KMS-11 (cell line): ENCODE measurements at regions not wholly inside any gene's neighbourhood (a gene's known extent, or its start where the extent isn't known, plus 50 kb on each side); places are given as distances from the start of the nearest gene placed in this dataset.

Experiments
- H2AFZ ChIP-seq: fragments of 200-600 bp; sonication (generic); 2 replicates; pipeline ENCODE4 v1.6.1; 2016; ENCODE audit warnings: antibody characterized with exemption, mixed run types, low read depth
- H3K27ac ChIP-seq: fragments of 200-600 bp; sonication (generic); 2 replicates; pipeline ENCODE4 v1.6.1; 2016; ENCODE audit warnings: mild to moderate bottlenecking, mixed run types
- H3K27me3 ChIP-seq: fragments of 200-600 bp; sonication (generic); 2 replicates; pipeline ENCODE4 v1.6.1; 2017; ENCODE audit warnings: mild to moderate bottlenecking, low read depth, mixed run types, moderate library complexity; ENCODE audit not compliant: insufficient read depth
- H3K36me3 ChIP-seq: fragments of 200-600 bp; sonication (generic); 2 replicates; pipeline ENCODE4 v1.6.1; 2017; ENCODE audit warnings: mild to moderate bottlenecking, mixed run types; ENCODE audit not compliant: insufficient read depth
- H3K4me1 ChIP-seq: fragments of 200-600 bp; sonication (generic); 2 replicates; pipeline ENCODE4 v1.6.1; 2016; ENCODE audit warnings: mild to moderate bottlenecking, low read depth, mixed run types; ENCODE audit not compliant: poor library complexity, severe bottlenecking
- H3K4me2 ChIP-seq: fragments of 200-600 bp; sonication (generic); 2 replicates; pipeline ENCODE4 v1.7.0; 2016; ENCODE audit warnings: mild to moderate bottlenecking, mixed run types
- H3K4me3 ChIP-seq: fragments of 200-600 bp; sonication (generic); IDR thresholded peaks from 2 replicates; pipeline ENCODE4 v1.6.1; 2017; ENCODE audit warnings: low read depth, low read length, mixed read lengths; ENCODE audit not compliant: insufficient read depth
- H3K79me2 ChIP-seq: fragments of 200-600 bp; sonication (generic); 2 replicates; pipeline ENCODE4 v1.6.1; 2016; ENCODE audit warnings: low read depth, mixed run types; ENCODE audit not compliant: insufficient read depth
- H3K9ac ChIP-seq: fragments of 200-600 bp; sonication (generic); 2 replicates; pipeline ENCODE4 v1.6.1; 2016; ENCODE audit warnings: mild to moderate bottlenecking, mixed run types
- H4K20me1 ChIP-seq: fragments of 200-600 bp; sonication (generic); 2 replicates; pipeline ENCODE4 v1.6.1; 2016; ENCODE audit warnings: mild to moderate bottlenecking, mixed run types; ENCODE audit not compliant: insufficient read depth
- CTCF ChIP-seq: fragments of 200-600 bp; sonication (generic); conservative IDR thresholded peaks from 2 replicates; pipeline ENCODE4 v1.6.1; 2017; ENCODE audit warnings: low read depth, mild to moderate bottlenecking, antibody characterized with exemption, low read length, moderate library complexity, mixed read lengths

- TF ChIP-seq CTCF, result no peak
- no peak overlapping the region for H3K9ac ChIP-seq
- no peaks in the 10 kb centered on the region for H3K4me1 ChIP-seq
- H3K4me2 ChIP-seq, result no peak overlapping the region
- H3K79me2 ChIP-seq, result no peaks in the 10 kb centered on the region
- H2AFZ ChIP-seq, result no peak overlapping the region
- no peaks in the 10 kb centered on the region for H3K36me3 ChIP-seq
- no peak overlapping the region for H3K27ac ChIP-seq
- no peaks in the 10 kb centered on the region for H4K20me1 ChIP-seq
- no peak overlapping the region for H3K4me3 ChIP-seq
- H3K27me3 ChIP-seq, result no peaks in the 10 kb centered on the region
Observed at GRCh38 chr5:39598661-39599248, 174.0 kb upstream of the DAB2 start.

GRCh38 chr5:39588179-39588578 lies 163.4 kb upstream of the DAB2 start:
- Histone ChIP-seq H3K79me2 (no peaks in the 10 kb centered on the region), H3K4me3 (no peak overlapping the region), H3K36me3 (no peaks in the 10 kb centered on the region), H3K4me1 (no peaks in the 10 kb centered on the region), H3K4me2 (no peak overlapping the region), H2AFZ (no peak overlapping the region), H4K20me1 (no peaks in the 10 kb centered on the region), H3K27ac (no peak overlapping the region), H3K27me3 (no peaks in the 10 kb centered on the region), H3K9ac (no peak overlapping the region)
- TF ChIP-seq CTCF, result no peak

- no peak for TF ChIP-seq CTCF
Observed at GRCh38 chr5:39587675-39588074, 162.9 kb upstream of the DAB2 start.

GRCh38 chr5:39586185-39586584 lies 161.4 kb upstream of the DAB2 start:
- H2AFZ ChIP-seq, result no peak overlapping the region
- no peak overlapping the region for H3K27ac ChIP-seq
- H3K4me3 ChIP-seq, result no peak overlapping the region
- TF ChIP-seq CTCF, result no peak
- H3K9ac ChIP-seq, result no peak overlapping the region
- H4K20me1 ChIP-seq, result no peaks in the 10 kb centered on the region
- no peak overlapping the region for H3K4me2 ChIP-seq
- no peaks in the 10 kb centered on the region for H3K36me3 ChIP-seq
- H3K4me1 ChIP-seq, result no peaks in the 10 kb centered on the region
- H3K79me2 ChIP-seq, result no peaks in the 10 kb centered on the region
- no peaks in the 10 kb centered on the region for H3K27me3 ChIP-seq

More at GRCh38 chr5:39587675-39588074, 162.9 kb upstream of the DAB2 start:
- Histone ChIP-seq H3K27me3 (no peaks in the 10 kb centered on the region), H3K79me2 (no peaks in the 10 kb centered on the region), H3K36me3 (no peaks in the 10 kb centered on the region), H3K4me3 (no peak overlapping the region), H3K27ac (no peak overlapping the region), H2AFZ (no peak overlapping the region), H3K4me1 (no peaks in the 10 kb centered on the region), H3K4me2 (no peak overlapping the region), H3K9ac (no peak overlapping the region), H4K20me1 (no peaks in the 10 kb centered on the region)
